Skeletal muscle tissue (tissue), 3 donors: ENCODE measurements at regions not wholly inside any gene's neighbourhood (a gene's known extent, or its start where the extent isn't known, plus 50 kb on each side); places are given as distances from the start of the nearest gene placed in this dataset.

ENCODE experiments used
- H3K27ac ChIP-seq: one replicate; pipeline ENCODE4 v1.7.0; 2013; ENCODE audit warnings: mild to moderate bottlenecking, low read depth, low read length, inconsistent platforms
- H3K27me3 ChIP-seq, 3 donors: one replicate each; pipeline ENCODE4 v1.7.0; 2013; ENCODE audit warnings: low read length in 3 of 3; ENCODE audit not compliant: control insufficient read depth in 3 of 3, insufficient read depth in 3 of 3
- H3K36me3 ChIP-seq, 3 donors: one replicate each; pipeline ENCODE4 v1.7.0; 2013; ENCODE audit warnings: low read length in 3 of 3; ENCODE audit not compliant: control insufficient read depth in 3 of 3, insufficient read depth in 3 of 3
- H3K4me1 ChIP-seq, 3 donors: one replicate each; pipeline ENCODE4 v1.7.0; 2013; ENCODE audit warnings: low read length in 3 of 3, mild to moderate bottlenecking in 3 of 3; ENCODE audit not compliant: control insufficient read depth in 3 of 3, insufficient read depth in 3 of 3
- H3K4me3 ChIP-seq, 3 donors: one replicate each; pipeline ENCODE4 v1.7.0; 2013; ENCODE audit warnings: low read length in 3 of 3
- H3K9ac ChIP-seq, 3 donors: one replicate each; pipeline ENCODE4 v1.7.0; 2013; ENCODE audit warnings: low read length in 3 of 3, mild to moderate bottlenecking in 3 of 3, moderate library complexity in 2 of 3, low read depth in 1 of 3
- H3K9me3 ChIP-seq, 3 donors: one replicate each; pipeline ENCODE4 v1.7.0; 2013; ENCODE audit warnings: low read length in 3 of 3; ENCODE audit not compliant: control insufficient read depth in 3 of 3
- donor health status: Osteomylitis.

DNA sequence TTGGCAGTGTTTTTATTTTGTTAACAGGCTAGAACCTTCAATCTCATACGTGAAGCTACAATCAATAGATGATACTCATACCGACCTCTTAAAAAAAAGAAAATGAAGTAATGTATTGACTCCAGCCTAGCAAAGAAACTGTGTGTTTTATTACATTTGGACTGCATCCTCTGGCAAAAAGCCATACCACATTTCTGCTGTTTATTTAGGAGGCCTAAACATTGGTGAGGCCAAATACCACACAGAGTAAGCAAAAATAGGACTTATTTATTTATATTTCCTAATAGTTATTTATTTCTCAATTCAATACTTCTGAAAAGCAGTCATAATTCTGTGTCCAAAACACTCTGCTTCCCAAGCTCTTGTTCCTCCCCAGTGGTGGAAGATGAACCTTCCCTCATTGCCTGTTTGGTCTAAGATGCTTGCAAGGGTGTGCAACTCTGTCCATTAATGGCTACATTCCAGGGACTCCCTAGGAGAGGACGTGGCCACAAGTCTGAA lies 398.8 kb upstream of the KLF6 start:
- Histone ChIP-seq H3K9ac (no peak overlapping the region), H3K27ac (no peak overlapping the region), H3K9me3 (no peaks in the 10 kb centered on the region), H3K4me1 (peaks cover 0 to 3% (median 0%) of the 10 kb centered on the region in 3 donors), H3K36me3 (no peaks in the 10 kb centered on the region), H3K27me3 (no peaks in the 10 kb centered on the region), H3K4me3 (no peak overlapping the region)

- Histone ChIP-seq H3K27ac (no peak overlapping the region), H3K36me3 (no peaks in the 10 kb centered on the region), H3K9ac (no peak overlapping the region), H3K4me1 (peaks cover 0 to 3% (median 0%) of the 10 kb centered on the region in 3 donors), H3K4me3 (no peak overlapping the region), H3K9me3 (no peaks in the 10 kb centered on the region), H3K27me3 (no peaks in the 10 kb centered on the region)
Observed at GRCh38 chr10:4181621-4182049, 396.6 kb upstream of the KLF6 start.

DNA sequence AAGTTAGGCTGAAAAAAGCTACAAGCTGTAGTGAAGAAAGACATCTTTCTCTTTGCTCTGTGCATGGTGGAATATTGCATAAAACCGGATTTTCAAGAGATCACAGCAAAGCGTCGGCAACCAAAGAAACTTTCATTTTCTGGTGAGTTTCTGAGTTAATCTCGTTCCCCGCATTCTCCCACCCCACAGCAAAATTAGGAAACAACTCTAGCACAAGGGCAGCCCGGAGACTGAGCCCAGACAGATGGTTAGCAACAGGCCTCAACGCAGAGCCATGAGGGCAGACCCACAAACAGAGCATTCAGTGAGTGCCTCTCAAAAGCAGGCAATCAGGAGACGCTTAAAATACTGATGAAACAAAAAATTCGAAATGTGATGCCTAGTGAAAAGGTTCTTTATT lies 396.1 kb upstream of the KLF6 start:
- Histone ChIP-seq H3K9ac (no peak overlapping the region), H3K4me1 (peaks cover 0 to 3% (median 0%) of the 10 kb centered on the region in 3 donors), H3K27ac (no peak overlapping the region), H3K4me3 (no peak overlapping the region), H3K36me3 (no peaks in the 10 kb centered on the region), H3K9me3 (no peaks in the 10 kb centered on the region), H3K27me3 (no peaks in the 10 kb centered on the region)

DNA sequence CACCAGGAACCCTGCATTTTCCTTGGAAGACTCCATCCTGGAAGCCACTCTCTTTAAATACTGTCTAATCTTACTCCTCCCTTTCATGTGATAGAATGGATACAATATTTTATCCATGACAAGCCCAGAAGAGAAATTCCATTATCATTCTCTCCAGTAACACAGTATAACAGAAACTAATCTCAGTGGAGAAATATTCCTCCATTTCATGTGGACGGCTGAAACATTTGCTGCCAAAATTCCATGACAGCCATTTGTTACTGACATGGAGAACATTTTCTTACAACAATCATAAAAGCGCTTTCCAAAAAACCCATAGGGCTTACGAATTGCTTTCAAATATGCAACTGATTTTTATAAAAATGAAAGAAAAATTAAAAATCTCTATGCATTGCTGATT lies 392.8 kb upstream of the KLF6 start:
- H3K36me3 ChIP-seq, result no peaks in the 10 kb centered on the region
- H3K9me3 ChIP-seq, result no peaks in the 10 kb centered on the region
- no peaks in the 10 kb centered on the region for H3K4me1 ChIP-seq
- no peak overlapping the region for H3K4me3 ChIP-seq
- no peak overlapping the region for H3K27ac ChIP-seq
- H3K27me3 ChIP-seq, result no peaks in the 10 kb centered on the region
- no peak overlapping the region for H3K9ac ChIP-seq

DNA sequence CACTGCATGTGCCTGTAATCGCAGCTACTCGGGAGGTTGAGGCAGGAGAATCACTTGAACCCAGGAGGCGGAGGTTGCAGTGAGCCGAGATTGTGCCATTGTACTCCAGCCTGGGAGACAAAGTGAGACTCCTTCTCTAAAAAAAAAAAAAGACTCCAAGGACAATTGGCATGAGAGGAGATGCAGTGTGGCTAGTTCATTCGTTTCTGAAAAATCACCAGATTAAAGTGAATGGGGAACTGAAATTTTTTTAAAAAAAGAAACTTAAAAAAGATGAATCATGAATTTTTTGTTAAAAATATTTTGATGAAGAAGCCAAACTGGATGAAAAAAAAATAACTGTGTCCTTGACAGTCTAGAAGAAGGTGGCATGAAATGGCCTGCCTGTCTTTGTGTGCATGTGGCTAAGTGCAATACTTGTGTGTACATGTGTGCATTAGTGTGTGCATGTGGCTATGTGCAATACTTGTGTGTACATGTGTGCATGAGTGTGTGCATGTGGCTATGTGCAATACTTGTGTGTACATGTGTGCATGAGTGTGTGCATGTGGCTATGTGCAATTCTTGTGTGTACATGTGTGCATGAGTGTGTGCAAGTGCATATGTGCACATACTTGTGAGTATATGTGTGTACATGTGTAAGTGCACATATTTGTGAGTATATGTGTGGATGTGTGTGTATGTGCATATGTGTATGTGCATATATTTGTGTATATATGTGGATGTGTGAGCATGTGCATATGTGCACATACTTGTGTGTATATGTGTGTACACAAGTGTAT lies 391.7 kb upstream of the KLF6 start:
- no peaks in the 10 kb centered on the region for H3K27me3 ChIP-seq
- H3K4me1 ChIP-seq, result no peaks in the 10 kb centered on the region
- no peak overlapping the region for H3K9ac ChIP-seq
- peak overlapping the region; percentile 48 for H3K27ac ChIP-seq
- peaks cover 0 to 2% (median 0%) of the 10 kb centered on the region in 3 donors for H3K9me3 ChIP-seq
- H3K4me3 ChIP-seq, result no peak overlapping the region
- H3K36me3 ChIP-seq, result no peaks in the 10 kb centered on the region

DNA sequence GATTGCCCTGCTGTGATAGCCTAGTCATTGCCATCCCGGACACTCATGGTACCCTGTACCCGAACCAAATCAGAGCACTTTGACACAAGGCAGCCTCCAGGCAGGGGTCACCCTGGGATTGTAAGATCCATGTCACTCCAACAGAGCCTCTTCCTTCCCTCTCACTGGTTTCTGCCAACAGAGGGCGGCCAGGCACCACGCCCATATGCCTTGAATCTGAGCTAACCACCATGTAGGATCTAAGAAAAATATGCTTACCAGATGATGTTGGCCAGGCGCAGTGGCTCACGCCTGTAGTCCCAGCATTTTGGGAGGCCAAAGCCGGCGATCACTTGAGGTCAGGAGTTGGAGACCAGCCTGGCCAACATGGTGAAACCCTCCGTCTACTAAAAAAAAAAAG lies 389.2 kb upstream of the KLF6 start:
- peaks cover 0 to 2% (median 0%) of the 10 kb centered on the region in 3 donors for H3K9me3 ChIP-seq
- no peak overlapping the region for H3K27ac ChIP-seq
- H3K36me3 ChIP-seq, result no peaks in the 10 kb centered on the region
- H3K4me1 ChIP-seq, result no peaks in the 10 kb centered on the region
- H3K4me3 ChIP-seq, result no peak overlapping the region
- no peak overlapping the region for H3K9ac ChIP-seq
- no peaks in the 10 kb centered on the region for H3K27me3 ChIP-seq

DNA sequence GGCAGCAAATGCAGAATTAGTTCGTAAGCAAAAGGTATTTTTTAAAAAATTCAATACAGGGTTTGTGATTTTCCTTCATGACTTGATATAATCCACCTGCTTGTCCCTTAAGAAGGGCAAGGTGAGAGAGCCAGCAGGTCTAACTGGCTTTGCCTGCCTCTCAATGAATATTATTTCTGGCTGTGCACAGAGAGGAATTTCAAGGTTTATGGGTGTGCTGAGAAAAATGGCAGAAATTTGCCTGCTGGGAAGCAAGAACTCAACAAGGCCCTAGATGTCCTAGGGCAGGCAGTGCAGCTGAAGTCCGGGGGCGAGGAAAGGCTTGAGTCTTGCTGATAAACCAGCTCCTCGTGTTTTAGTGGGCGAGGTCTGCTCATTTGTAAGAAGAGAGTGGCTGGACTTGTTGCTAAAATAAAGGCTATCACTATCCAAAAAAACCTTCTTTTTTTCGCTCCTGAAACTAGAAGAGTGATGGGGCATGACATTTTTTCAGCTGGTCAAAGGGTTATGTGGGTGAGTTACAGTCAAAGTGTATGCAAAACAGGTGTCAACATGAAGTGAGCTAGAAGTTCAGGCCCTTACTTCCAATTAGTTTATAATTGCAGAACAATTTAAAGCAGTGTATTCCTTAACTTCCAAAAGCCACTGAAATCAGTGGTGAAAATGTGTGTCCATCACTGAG lies 385.8 kb upstream of the KLF6 start:
- no peak overlapping the region for H3K4me3 ChIP-seq
- H3K36me3 ChIP-seq, result no peaks in the 10 kb centered on the region
- H3K4me1 ChIP-seq, result no peaks in the 10 kb centered on the region
- H3K27me3 ChIP-seq, result no peaks in the 10 kb centered on the region
- no peak overlapping the region for H3K27ac ChIP-seq
- H3K9ac ChIP-seq, result no peak overlapping the region
- peaks cover 0 to 2% (median 0%) of the 10 kb centered on the region in 3 donors for H3K9me3 ChIP-seq

GRCh38 chr10:4170181-4170580 lies 385.2 kb upstream of the KLF6 start:
- H3K9me3 ChIP-seq, result peaks cover 0 to 2% (median 0%) of the 10 kb centered on the region in 3 donors
- H3K36me3 ChIP-seq, result no peaks in the 10 kb centered on the region
- no peak overlapping the region for H3K27ac ChIP-seq
- H3K9ac ChIP-seq, result no peak overlapping the region
- no peaks in the 10 kb centered on the region for H3K4me1 ChIP-seq
- no peaks in the 10 kb centered on the region for H3K27me3 ChIP-seq
- no peak overlapping the region for H3K4me3 ChIP-seq

- Histone ChIP-seq H3K36me3 (no peaks in the 10 kb centered on the region), H3K9ac (no peak overlapping the region), H3K27ac (no peak overlapping the region), H3K4me3 (no peak overlapping the region), H3K9me3 (peaks cover 0 to 2% (median 0%) of the 10 kb centered on the region in 3 donors), H3K27me3 (no peaks in the 10 kb centered on the region), H3K4me1 (no peaks in the 10 kb centered on the region)
Observed at GRCh38 chr10:4169448-4169847, 384.4 kb upstream of the KLF6 start.

GRCh38 chr10:4167216-4167615 lies 382.2 kb upstream of the KLF6 start:
- H3K36me3 ChIP-seq, result no peaks in the 10 kb centered on the region
- H3K9ac ChIP-seq, result no peak overlapping the region

More at GRCh38 chr10:4167216-4167615, 382.2 kb upstream of the KLF6 start:
- no peak overlapping the region for H3K27ac ChIP-seq
- peaks cover 0 to 4% (median 3%) of the 10 kb centered on the region in 3 donors for H3K4me1 ChIP-seq
- H3K27me3 ChIP-seq, result no peaks in the 10 kb centered on the region
- peaks cover 0 to 2% (median 0%) of the 10 kb centered on the region in 3 donors for H3K9me3 ChIP-seq
- H3K4me3 ChIP-seq, result no peak overlapping the region
